ENCODE measurements at regions not wholly inside any gene's neighbourhood (a gene's known extent, or its start where the extent isn't known, plus 50 kb on each side); places are given as distances from the start of the nearest gene placed in this dataset.

GRCh38 chr4:61128682-61129081 lies 71.4 kb upstream of the ADGRL3 start:
- TF ChIP-seq CTCF (IDR thresholded peaks at IDR 0.05): no peak
- no peak for TF ChIP-seq POLR2A (IDR thresholded peaks at IDR 0.05)

Measured in lower leg skin (tissue), 3 donors.